WI38 (cell line): ENCODE measurements at regions not wholly inside any gene's neighbourhood (a gene's known extent, or its start where the extent isn't known, plus 50 kb on each side); places are given as distances from the start of the nearest gene placed in this dataset.

Source experiments
- H3K4me3 ChIP-seq: 2 replicates; pipeline ENCODE4 v1.5.1; 2011; ENCODE audit warnings: low read depth, mild to moderate bottlenecking, control low read depth, low read length
- CTCF ChIP-seq: IDR thresholded peaks from 2 replicates; pipeline ENCODE4 v1.5.1; 2012; ENCODE audit warnings: low read depth, mild to moderate bottlenecking, control low read depth, low read length

- no peak overlapping the region for H3K4me3 ChIP-seq
- no peak for TF ChIP-seq CTCF
These were observed 1547.8 kb downstream of the EFNB2 start for GRCh38 chr13:104987621-104988020.

- TF ChIP-seq CTCF = no peak
- no peak overlapping the region for H3K4me3 ChIP-seq
These were observed 1551.1 kb downstream of the EFNB2 start for GRCh38 chr13:104984296-104984818.

GRCh38 chr13:104983601-104984000 lies 1551.9 kb downstream of the EFNB2 start:
- no peak for TF ChIP-seq CTCF
- H3K4me3 ChIP-seq = no peak overlapping the region

GRCh38 chr13:104980586-104980985 lies 1554.9 kb downstream of the EFNB2 start:
- no peak overlapping the region for H3K4me3 ChIP-seq
- no peak for TF ChIP-seq CTCF

- no peak overlapping the region for H3K4me3 ChIP-seq
- TF ChIP-seq CTCF = no peak
These were observed 1556.0 kb downstream of the EFNB2 start for GRCh38 chr13:104979281-104980030.

- TF ChIP-seq CTCF = no peak
These were observed 1558.5 kb downstream of the EFNB2 start for GRCh38 chr13:104976986-104977385.

GRCh38 chr13:104975272-104975671 lies 1560.2 kb downstream of the EFNB2 start:
- no peak overlapping the region for H3K4me3 ChIP-seq
- TF ChIP-seq CTCF = no peak

More at GRCh38 chr13:104976986-104977385, 1558.5 kb downstream of the EFNB2 start:
- H3K4me3 ChIP-seq = no peak overlapping the region
